Astrocyte of the spinal cord (primary cell): ENCODE measurements at regions not wholly inside any gene's neighbourhood (a gene's known extent, or its start where the extent isn't known, plus 50 kb on each side); places are given as distances from the start of the nearest gene placed in this dataset.

Experiments
- DNase-seq: peaks from one replicate; pipeline ENCODE4 v3.0.0; 2011; ENCODE audit warnings: low read depth, low spot score
- H3K4me3 ChIP-seq: 2 replicates; pipeline ENCODE4 v1.5.1; 2011; ENCODE audit warnings: low read depth, mild to moderate bottlenecking, low read length, moderate library complexity
- in situ Hi-C: cut with HindIII; loops from 2 replicates; pipeline ENCODE4 v1.10.0; 2017; ENCODE audit warnings: low sequenced_read_pairs
- TF ChIP-seq, protein P1 (sequence below): IDR thresholded peaks from 2 replicates; pipeline ENCODE4 v1.5.1; 2012; ENCODE audit warnings: low read depth, mild to moderate bottlenecking, low read length, inconsistent platforms

DNA sequence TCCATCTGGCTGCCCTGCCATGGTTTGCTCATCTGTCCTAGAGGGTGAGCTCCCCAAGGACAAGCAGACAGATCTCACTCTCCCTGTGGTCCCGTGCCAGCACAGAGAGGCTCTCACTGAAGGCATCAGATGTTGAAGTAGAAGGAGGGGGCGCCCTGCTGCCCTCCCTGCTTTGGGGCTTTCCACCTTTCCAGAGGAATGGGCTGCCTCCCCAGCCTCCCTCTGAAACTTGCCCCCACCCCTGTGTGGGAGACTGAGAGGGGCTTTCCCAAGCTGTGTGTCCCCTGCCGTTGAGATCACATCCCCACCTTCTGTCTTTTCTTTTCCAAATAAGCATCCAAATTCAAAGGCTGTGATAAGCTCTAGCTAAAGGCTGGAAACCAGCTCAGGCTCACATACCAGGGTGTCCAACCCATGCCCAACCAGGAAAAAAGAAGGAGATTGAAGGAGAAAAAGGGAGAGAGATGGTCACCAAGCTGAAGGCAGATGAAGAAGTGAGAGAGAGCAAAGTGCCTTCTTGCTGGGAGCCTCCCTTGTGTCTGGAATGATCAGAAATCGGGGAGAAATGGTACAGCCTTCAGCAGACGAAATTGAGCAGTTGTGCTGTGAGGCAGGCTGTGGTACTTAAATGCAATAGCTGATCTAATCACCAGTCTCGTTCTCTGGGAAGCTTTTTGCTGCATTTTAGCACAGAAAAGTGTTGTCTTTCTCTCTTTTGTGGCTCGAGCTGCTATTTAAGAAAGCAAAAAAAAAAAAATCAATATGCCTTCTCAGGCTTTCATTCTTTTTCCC, 145.9 kb upstream of the LHX1 start:
- no peak for DNase-seq
- TF ChIP-seq, protein P1, sequence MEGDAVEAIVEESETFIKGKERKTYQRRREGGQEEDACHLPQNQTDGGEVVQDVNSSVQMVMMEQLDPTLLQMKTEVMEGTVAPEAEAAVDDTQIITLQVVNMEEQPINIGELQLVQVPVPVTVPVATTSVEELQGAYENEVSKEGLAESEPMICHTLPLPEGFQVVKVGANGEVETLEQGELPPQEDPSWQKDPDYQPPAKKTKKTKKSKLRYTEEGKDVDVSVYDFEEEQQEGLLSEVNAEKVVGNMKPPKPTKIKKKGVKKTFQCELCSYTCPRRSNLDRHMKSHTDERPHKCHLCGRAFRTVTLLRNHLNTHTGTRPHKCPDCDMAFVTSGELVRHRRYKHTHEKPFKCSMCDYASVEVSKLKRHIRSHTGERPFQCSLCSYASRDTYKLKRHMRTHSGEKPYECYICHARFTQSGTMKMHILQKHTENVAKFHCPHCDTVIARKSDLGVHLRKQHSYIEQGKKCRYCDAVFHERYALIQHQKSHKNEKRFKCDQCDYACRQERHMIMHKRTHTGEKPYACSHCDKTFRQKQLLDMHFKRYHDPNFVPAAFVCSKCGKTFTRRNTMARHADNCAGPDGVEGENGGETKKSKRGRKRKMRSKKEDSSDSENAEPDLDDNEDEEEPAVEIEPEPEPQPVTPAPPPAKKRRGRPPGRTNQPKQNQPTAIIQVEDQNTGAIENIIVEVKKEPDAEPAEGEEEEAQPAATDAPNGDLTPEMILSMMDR = no peak
- in situ Hi-C loops = no loop called here

DNA sequence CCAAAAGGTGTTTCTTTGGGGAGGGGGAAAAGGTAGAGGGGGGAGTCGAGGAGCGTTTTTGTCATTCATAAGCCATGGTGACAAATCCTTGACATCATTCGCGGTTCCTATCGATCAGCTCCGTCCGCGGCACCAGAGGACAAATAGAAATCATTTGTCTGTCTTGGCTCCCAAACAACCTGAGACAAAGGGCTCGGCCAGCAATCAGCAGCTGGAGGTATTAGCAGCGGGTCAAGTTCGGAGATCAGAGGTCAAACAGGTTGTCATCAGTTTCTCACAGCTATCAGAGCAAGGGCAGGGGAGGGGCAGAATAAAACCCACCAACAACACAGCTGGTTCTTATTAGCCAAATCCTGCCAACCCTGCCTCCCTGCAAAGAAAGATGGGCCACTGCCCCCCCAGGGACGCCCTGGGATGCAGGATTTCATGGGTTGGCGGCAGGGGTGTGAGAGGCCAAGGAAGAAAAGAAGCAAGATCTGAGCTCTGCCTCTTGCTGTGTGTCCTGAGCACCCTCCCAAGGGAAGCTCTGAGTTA, 145.3 kb upstream of the LHX1 start:
- in situ Hi-C loops = no loop called here
- no peak overlapping the region for H3K4me3 ChIP-seq
- TF ChIP-seq, protein P1 = no peak
- no peak for DNase-seq

More for the DNA sequence above, 145.9 kb upstream of the LHX1 start:
- no peak overlapping the region for H3K4me3 ChIP-seq

DNA sequence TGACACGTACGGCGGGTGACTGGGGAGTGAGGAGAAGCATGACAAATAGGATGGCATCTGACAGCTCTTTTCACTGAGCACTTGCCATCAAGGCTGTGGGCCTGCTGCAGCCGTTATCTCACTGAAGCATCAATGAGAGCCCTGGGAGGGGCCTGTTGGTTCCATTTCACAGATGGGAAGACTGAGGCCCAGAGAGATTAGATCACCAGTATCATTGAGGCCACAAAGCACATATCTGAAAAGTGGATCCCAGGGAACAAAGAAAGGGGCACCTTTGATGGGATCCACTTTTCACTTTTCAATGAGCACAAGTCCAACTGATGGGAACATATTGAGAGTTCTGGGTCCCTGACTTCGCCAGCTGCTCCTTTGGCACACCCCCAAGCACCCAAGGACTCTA, 144.4 kb upstream of the LHX1 start:
- TF ChIP-seq, protein P1 = no peak
- no peak overlapping the region for H3K4me3 ChIP-seq
- DNase-seq = no peak
- in situ Hi-C loops = no loop called here

DNA sequence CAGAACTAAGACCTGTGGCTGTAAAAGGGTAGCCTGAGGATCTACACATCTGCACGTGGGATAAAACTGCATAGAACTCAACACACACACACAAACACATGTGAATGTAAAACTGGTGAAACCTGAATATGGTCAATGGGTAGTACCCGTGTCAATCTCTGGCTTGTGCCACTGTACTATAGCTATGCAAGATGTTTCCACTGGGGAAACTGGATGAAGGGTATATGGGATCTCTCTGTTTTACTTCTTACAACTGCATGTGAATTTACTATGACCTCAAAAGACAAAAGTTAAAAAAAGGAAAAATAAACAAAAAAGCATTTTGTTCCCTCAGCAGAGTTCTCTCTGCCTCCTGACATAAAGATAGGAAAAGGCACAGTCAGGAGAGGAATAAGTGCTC, 143.3 kb upstream of the LHX1 start:
- no peak for DNase-seq
- H3K4me3 ChIP-seq = no peak overlapping the region
- TF ChIP-seq, protein P1 = no peak
- in situ Hi-C loops = no loop called here

DNA sequence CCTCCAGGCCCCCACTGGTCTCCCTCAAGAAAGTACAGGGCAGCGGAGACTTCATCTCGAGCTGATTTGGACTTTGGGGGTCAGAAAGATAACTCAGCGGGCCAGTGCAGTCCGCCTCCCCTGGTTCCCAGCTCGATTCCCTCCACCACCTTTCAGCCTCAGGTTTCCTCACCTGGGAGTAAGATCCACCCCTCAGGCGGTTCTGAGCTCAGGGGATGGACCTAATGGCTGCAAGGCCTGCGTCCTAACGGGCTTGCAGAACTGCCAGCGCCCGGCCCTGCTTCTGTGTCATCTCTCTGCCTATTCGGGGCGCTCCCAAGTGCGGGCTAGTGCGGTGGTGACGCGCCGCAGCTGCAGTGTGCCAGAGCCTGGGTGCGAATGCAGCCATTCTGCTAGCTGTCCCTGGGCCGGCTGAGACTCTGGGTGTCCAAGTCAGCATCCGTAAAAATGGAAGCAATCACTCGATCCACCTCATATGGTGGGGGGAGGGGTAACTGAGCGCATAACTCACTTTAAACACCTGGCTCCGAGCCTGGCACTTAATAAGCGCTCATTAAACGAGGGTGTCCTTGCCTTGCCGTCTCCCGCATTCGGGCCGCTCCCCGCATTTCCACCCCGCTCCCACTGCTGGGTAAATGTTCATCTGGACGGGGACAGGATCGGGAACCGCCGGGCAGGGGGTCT, 129.6 kb upstream of the LHX1 start:
- TF ChIP-seq, protein P1 = no peak
- in situ Hi-C loops = no loop called here
- H3K4me3 ChIP-seq = no peak overlapping the region
- no peak for DNase-seq

DNA sequence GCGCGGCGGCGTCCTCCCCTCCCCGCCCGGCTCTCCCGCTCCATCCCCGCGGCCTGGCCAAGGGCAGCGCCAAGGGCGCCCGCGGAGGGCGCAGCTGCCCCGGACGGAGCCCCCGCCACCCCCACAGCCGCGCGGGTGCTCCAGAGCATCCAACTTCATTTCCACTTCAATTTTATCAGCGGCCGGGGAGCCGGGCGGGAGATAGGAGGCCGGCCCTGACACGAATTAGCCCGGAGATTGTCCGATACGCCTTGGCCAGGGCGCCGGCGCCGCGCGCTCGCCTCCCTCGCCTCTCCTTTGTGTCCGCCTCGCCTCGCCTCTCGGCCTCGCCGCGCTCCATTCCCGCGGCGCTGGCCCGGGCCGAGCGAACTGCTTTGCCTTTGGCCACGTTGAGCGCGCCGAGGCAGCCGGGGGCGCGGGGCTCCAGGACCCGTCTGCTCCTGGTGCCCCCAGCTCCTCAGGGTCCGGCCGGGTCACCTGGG, 129.1 kb upstream of the LHX1 start:
- in situ Hi-C loops = no loop called here
- DNase-seq = no peak
- TF ChIP-seq, protein P1 = no peak
- no peak overlapping the region for H3K4me3 ChIP-seq
